Kidney (tissue), 13 donors: ENCODE measurements at regions not wholly inside any gene's neighbourhood (a gene's known extent, or its start where the extent isn't known, plus 50 kb on each side); places are given as distances from the start of the nearest gene placed in this dataset.
A peak's percentile ranks its signal among the peaks of the same experiment; 100 is the strongest.

Experiments used
- DNase-seq, 5 donors: peaks; one replicate each; pipeline ENCODE4 v3.0.0-alpha.2; 2013 to 2020
- FAIRE-seq: peaks from 2 replicates; lab custom pipeline; 2012; peaks lifted over from hg19 to GRCh38; lab: Jason Lieb, UNC
- H3K27ac ChIP-seq, 2 donors: one replicate each; pipeline ENCODE4 v1.7.0; 2013; ENCODE audit warnings: low read depth in 2 of 2, low read length in 2 of 2, inconsistent platforms in 1 of 2
- H3K27me3 ChIP-seq: one replicate; pipeline ENCODE4 v1.7.1; 2013; ENCODE audit warnings: low read length, inconsistent platforms; ENCODE audit not compliant: control insufficient read depth, insufficient read depth
- H3K36me3 ChIP-seq, 3 donors: one replicate each; pipeline versions ENCODE4 v1.7.0 to v1.7.1; 2013; ENCODE audit warnings: low read length in 3 of 3, control low read depth in 1 of 3, inconsistent platforms in 1 of 3; ENCODE audit not compliant: insufficient read depth in 3 of 3, control insufficient read depth in 2 of 3
- H3K4me1 ChIP-seq, 3 donors: one replicate each; pipeline versions ENCODE4 v1.7.0 to v1.7.1; 2013; ENCODE audit warnings: low read length in 3 of 3, inconsistent platforms in 1 of 3, low read depth in 1 of 3; ENCODE audit not compliant: control insufficient read depth in 2 of 3, insufficient read depth in 2 of 3
- H3K4me3 ChIP-seq, 3 donors: one replicate each; pipeline versions ENCODE4 v1.7.0 to v1.8.1; 2013; ENCODE audit warnings: low read length in 3 of 3, control low read depth in 1 of 3, inconsistent platforms in 1 of 3
- H3K9ac ChIP-seq, 3 donors: one replicate each; pipeline versions ENCODE4 v1.7.0 to v1.7.1; 2013; ENCODE audit warnings: low read length in 3 of 3, control low read depth in 1 of 3, inconsistent platforms in 1 of 3
- H3K9me3 ChIP-seq, 3 donors: one replicate each; pipeline versions ENCODE4 v1.7.0 to v1.7.1; 2013; ENCODE audit warnings: low read length in 3 of 3, control low read depth in 1 of 3, inconsistent platforms in 1 of 3; ENCODE audit not compliant: control insufficient read depth in 2 of 3, insufficient read depth in 1 of 3
- CTCF ChIP-seq: IDR thresholded peaks from 3 replicates; pipeline ENCODE4 v1.5.1; 2012; ENCODE audit warnings: mild to moderate bottlenecking, moderate library complexity, borderline replicate concordance; ENCODE audit not compliant: insufficient read depth; ENCODE audit errors: extremely low read depth
- intact Hi-C: fragments of 100-400 bp; cut with DNase I; formaldehyde crosslinking; loops from one replicate; pipeline ENCODE4 v1.11.1; 2022
- donor health status: control.
- donor health status: control.
- donor health status: control.
- donor health status: control.
- donor health status: control.
- donor health status: DM: yes; HTN: yes; CAD: no.
- donor health status: Normal renal cell carcinoma (clear cell type).

GRCh38 chrX:119181491-119181890, 53.9 kb upstream of the KIAA1210 start:
- Histone ChIP-seq H3K9ac (no peak overlapping the region), H3K4me3 (no peak overlapping the region), H3K27ac (no peak overlapping the region), H3K27me3 (no peaks in the 10 kb centered on the region), H3K36me3 (no peaks in the 10 kb centered on the region), H3K4me1 (no peaks in the 10 kb centered on the region), H3K9me3 (no peaks in the 10 kb centered on the region)
- TF ChIP-seq CTCF = no peak
- no peak for FAIRE-seq
- intact Hi-C loops = no loop called here
- peak in 1 of 5 donors; percentile 23 for DNase-seq

- Histone ChIP-seq H3K4me3 (no peak overlapping the region), H3K27ac (no peak overlapping the region), H3K4me1 (no peaks in the 10 kb centered on the region), H3K36me3 (no peaks in the 10 kb centered on the region), H3K9ac (no peak overlapping the region), H3K9me3 (no peaks in the 10 kb centered on the region), H3K27me3 (no peaks in the 10 kb centered on the region)
- no peak for FAIRE-seq
- intact Hi-C loops = no loop called here
- no peak for DNase-seq
- TF ChIP-seq CTCF = no peak
Measured at GRCh38 chrX:119186194-119186593, 49.9 kb upstream of the PGRMC1 start.
